ENCODE measurements at regions not wholly inside any gene's neighbourhood (a gene's known extent, or its start where the extent isn't known, plus 50 kb on each side); places are given as distances from the start of the nearest gene placed in this dataset.

GRCh38 chr10:78755063-78755701, 313.6 kb upstream of the ZMIZ1 start:
- no peak for DNase-seq (ENCODE audit: low read depth, low spot score)

DNA sequence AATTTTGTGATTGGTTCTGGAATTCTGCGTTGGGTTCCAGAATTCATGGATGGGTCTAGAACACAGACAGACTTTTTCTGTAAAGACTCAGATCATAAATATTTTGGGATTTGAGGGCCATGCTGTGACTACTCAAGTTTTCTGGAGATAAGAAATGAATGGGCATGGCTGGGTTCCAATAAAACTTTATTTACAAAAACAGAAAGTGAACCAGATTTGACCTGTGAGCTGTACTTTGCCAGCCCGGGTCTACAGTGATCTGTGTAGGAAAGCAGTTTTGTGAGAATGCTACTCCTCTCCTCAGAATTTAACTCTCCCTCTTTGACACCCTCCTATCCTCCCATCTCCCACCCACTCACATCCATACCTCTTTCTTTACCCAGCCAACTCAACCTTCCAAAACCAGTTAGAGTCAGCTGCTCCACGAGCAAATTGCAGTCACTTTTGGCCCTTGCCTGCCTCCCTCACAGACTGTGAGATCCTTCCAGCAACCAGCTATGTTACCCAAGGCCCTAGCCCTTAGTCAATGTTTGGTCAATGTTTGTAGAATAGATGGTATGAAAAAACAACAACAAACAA, 312.8 kb upstream of the ZMIZ1 start:
- no peak for DNase-seq (ENCODE audit: low read depth, low spot score)

GRCh38 chr10:78756604-78757343, 312.0 kb upstream of the ZMIZ1 start:
- DNase-seq (ENCODE audit: low read depth, low spot score) = peak; percentile 80

- no peak for DNase-seq (ENCODE audit: low read depth, low spot score)
Observed at GRCh38 chr10:78757344-78757925, 311.3 kb upstream of the ZMIZ1 start.

DNA sequence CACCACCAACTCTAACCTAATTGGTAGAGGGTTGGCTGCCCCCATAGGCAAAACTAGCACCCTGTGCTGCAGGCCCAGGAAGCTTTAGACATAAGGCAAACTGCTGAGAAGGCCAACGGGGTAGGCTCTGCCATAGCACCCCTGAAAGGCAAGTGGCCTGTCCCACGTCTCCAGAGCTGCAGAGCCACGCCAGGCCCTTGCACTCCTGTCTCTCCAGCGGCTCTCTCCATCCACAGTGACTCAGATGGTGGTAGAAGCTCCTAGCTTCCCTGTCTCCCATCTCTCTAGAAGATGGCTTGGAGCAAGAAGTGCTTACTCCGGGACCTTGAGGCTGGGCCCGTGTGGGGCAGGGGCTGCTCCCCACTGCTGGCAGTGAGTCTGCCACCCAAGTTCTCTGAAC, 310.6 kb upstream of the ZMIZ1 start:
- no peak for DNase-seq (ENCODE audit: low read depth, low spot score)

- DNase-seq (ENCODE audit: low read depth, low spot score) = no peak
Observed at GRCh38 chr10:78759456-78760120, 309.2 kb upstream of the ZMIZ1 start.

- DNase-seq (ENCODE audit: low read depth, low spot score) = no peak
Observed at GRCh38 chr10:78760463-78761310, 308.1 kb upstream of the ZMIZ1 start.

DNA sequence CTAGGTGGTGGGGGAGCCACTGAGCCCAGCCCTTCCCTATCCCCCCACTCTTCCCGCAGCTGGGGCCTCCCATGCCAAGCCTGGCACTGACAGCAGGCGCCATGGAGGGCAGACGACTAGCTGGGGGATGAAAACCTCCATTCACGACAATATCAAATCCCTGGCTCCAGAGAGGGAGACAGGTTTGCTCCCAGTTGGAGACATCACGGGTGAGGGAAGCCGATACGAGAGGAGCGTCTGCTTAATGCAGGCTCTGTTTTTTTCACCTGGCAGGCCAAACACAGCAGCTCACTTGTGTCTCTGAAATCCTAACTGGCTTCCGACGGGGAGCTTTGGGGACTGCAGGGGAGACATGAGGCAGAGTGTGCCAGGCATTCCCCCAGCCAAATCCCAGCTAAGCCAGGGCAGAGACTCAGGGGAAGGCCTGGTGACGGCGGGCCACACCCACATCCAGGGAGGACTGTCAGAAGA, 307.4 kb upstream of the ZMIZ1 start:
- DNase-seq (ENCODE audit: low read depth, low spot score) = no peak

DNA sequence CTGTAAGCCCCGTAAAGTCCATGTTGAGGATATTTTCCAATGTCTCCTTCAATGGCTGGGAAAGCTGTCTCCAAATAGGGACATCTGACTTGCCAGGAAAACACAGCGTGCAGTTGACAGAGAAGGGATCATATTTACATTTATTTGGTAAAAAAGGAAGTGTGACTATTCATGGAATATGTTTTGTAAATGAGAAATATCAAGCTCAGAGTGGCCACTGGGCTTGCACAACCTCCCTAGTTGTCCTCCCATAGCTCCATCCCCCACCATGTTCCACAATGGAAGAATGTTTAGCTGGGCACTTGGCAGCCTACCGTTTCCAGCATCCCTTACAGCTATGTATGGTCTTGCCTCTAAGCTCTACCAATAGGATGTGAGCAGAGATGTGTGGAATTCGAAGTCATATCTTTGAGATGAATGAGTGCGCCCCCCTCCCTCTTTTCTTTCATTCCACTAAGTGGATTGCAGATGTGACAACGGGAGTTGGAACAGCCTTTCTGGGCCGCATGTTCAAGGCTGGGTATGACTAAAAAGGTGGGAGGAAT, 306.6 kb upstream of the ZMIZ1 start:
- DNase-seq (ENCODE audit: low read depth, low spot score) = no peak

DNA sequence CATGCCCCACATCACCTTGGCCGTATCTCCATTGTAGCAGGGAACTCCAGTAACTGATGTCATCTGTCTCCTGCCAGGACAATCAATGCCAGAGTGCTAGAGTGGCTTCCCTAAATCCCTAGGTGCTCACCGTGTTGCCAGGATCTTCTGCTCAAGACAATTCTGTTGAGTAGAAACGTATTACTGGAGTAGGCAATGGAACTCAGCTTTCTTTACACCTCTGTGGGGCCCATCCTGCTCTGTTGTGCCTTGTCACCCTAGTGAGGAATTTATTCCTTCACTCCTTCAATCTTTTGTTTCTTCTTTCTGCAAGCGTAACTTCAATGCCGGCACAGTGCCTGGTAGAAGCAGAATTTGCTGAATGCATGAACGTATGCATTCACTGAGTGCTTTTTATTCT, 305.5 kb upstream of the ZMIZ1 start:
- DNase-seq (ENCODE audit: low read depth, low spot score) = no peak

DNA sequence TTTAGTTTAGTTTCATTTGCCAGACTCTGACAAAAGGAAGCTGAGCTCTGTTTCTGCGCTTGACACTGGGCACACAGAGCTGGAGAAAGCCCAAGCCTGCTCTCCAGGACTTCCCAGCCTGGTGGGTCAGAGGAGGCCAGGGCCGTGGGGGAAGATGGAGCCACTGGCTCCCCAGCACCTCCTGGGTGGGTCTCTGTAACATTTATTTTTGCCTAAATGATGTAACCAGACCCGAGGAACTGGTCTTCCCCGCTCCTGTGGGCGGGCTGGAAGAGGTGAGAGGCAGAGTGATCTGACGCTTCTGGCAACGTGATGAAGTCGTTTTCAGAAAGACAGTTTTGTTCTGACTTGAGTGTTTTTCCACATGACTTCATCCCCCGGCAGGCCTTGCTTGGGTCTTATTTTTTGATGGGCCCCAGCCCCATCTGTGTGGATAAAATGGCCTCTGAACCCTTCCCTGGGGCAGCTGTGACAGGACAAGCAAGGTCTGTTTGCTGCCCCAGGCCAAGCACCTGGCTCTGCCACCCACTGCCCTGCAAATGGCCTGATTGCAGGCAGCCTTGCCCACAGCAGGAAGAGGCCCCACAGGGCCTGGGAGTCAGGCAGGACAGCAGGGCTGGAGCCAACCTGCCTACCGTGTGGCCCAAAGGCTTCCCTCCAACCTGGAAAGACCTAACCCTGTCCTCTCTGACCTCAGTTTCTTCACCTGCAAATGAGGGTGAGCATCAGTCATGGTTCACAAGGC, 304.9 kb upstream of the ZMIZ1 start:
- no peak for DNase-seq (ENCODE audit: low read depth, low spot score)

DNA sequence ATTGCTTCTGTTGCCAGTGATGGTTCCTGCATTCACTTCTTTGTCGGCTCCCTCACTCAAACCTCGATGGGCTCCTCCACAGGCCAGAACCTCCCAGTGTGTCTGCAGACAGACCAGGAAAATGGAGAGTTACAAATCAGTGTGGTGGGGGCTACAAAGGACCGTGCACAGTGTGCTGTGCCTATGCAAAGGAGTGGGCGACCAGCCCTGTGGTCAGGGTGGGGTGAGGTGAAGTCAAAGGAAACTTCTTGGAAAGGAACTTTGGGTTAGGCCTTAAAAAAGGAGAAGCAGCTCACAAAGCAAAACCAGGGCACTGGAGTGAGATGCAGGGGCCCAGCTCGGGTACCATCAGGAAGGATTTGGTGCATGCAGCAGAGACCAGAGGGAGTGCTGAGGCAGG, 304.3 kb upstream of the ZMIZ1 start:
- DNase-seq (ENCODE audit: low read depth, low spot score) = no peak

- no peak for DNase-seq (ENCODE audit: low read depth, low spot score)
Observed at GRCh38 chr10:78764846-78765430, 303.8 kb upstream of the ZMIZ1 start.

- DNase-seq (ENCODE audit: low read depth, low spot score) = no peak
Observed at GRCh38 chr10:78765726-78766335, 302.9 kb upstream of the ZMIZ1 start.

DNA sequence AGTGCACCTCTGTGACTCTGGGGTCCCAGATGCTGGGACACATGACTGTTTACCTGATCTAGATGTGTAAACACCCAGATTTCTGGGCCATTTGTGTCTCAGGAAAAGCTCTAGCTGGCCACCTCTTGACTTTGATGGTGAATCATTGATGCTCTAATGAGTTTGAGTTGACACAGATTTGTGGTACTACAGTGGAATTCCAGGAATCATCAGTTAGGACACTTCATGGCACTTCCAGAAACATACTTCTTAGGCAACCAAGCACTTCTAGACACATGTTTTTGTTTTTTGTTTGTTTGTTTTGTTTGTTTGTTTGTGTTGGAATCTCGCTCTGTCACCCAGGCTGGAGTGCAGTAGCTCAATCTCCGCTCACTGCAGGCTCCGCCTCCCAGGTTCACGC, 302.2 kb upstream of the ZMIZ1 start:
- no peak for DNase-seq (ENCODE audit: low read depth, low spot score)

GRCh38 chr10:78768041-78768835, 300.5 kb upstream of the ZMIZ1 start:
- DNase-seq (ENCODE audit: low read depth, low spot score) = no peak

DNA sequence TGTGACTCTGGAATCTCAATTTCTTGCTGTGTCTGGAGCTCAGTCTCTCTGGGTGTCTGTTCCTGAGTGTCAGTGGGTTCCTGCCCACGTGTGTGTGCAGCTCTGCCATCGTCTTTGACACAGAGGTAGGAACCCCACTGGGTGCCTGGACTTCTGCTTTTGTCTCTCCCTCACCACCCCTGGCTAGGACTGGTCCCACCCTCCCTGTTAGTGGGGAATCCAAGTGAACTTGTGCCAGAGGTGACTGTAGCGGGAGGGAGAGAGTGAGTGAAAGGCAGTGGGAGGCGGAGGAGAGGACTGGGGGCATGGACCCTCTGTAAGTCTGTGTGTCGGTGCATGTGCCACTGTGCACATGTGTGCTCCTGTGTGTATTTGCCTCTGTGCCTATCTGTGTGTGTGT, 299.9 kb upstream of the ZMIZ1 start:
- DNase-seq (ENCODE audit: low read depth, low spot score) = no peak

- no peak for DNase-seq (ENCODE audit: low read depth, low spot score)
Observed at GRCh38 chr10:78769526-78769925, 299.2 kb upstream of the ZMIZ1 start.

Measured in brain pericyte (primary cell).